Smooth muscle cell (in vitro differentiated cells): ENCODE measurements at regions not wholly inside any gene's neighbourhood (a gene's known extent, or its start where the extent isn't known, plus 50 kb on each side); places are given as distances from the start of the nearest gene placed in this dataset.

Experiments used
- DNase-seq: peaks from one replicate; lab custom pipeline; 2025; ENCODE audit not compliant: unreplicated experiment; lab: John Stamatoyannopoulos, UW
- H2AFZ ChIP-seq: fragments of 200-600 bp; sonication (generic); 2 replicates; pipeline ENCODE4 v1.6.0; 2016; ENCODE audit warnings: antibody characterized with exemption, low read depth, mild to moderate bottlenecking
- H3F3A ChIP-seq: fragments of 200-600 bp; sonication (generic); 2 replicates; pipeline ENCODE4 v1.6.0; 2017; ENCODE audit warnings: antibody characterized with exemption, low read depth
- H3K27ac ChIP-seq: fragments of 200-600 bp; sonication (generic); 2 replicates; pipeline ENCODE4 v1.5.1; 2016; ENCODE audit warnings: low read depth, mild to moderate bottlenecking
- H3K27me3 ChIP-seq: fragments of 200-600 bp; sonication (generic); 2 replicates; pipeline ENCODE4 v1.6.1; 2016; ENCODE audit warnings: low read depth, mild to moderate bottlenecking
- H3K36me3 ChIP-seq: fragments of 200-600 bp; sonication (generic); 2 replicates; pipeline ENCODE4 v1.5.1; 2016; ENCODE audit warnings: low read depth
- H3K4me1 ChIP-seq: fragments of 200-600 bp; sonication (generic); 2 replicates; pipeline ENCODE4 v1.5.1; 2016; ENCODE audit warnings: low read depth
- H3K4me2 ChIP-seq: fragments of 200-600 bp; sonication (generic); 2 replicates; pipeline ENCODE4 v1.6.0; 2016; ENCODE audit warnings: mild to moderate bottlenecking
- H3K4me3 ChIP-seq: fragments of 200-600 bp; sonication (generic); 2 replicates; pipeline ENCODE4 v1.5.1; 2016; ENCODE audit warnings: mild to moderate bottlenecking
- H3K79me2 ChIP-seq: fragments of 200-600 bp; sonication (generic); 2 replicates; pipeline ENCODE4 v1.6.0; 2016; ENCODE audit warnings: low read depth, mild to moderate bottlenecking
- H3K9ac ChIP-seq: fragments of 200-600 bp; sonication (generic); 2 replicates; pipeline ENCODE4 v1.6.0; 2016; ENCODE audit warnings: low read depth
- H3K9me3 ChIP-seq: fragments of 200-600 bp; sonication (generic); replicated peaks from 2 replicates; pipeline ENCODE4 v1.5.1; 2016; ENCODE audit warnings: low read depth
- H4K20me1 ChIP-seq: fragments of 200-600 bp; sonication (generic); 2 replicates; pipeline ENCODE4 v1.6.0; 2016; ENCODE audit warnings: low read depth
- WGBS: methylation state at CpG from one replicate; pipeline ENCODE4 v1.1.7; 2016; ENCODE audit warnings: low lambda C conversion rate; 5-methylcytosine and 5-hydroxymethylcytosine counted together
- TF ChIP-seq, protein P1 (sequence below): fragments of 200-600 bp; sonication (generic); IDR thresholded peaks from 2 replicates; pipeline ENCODE4 v1.5.1; 2017; ENCODE audit warnings: borderline replicate concordance, mild to moderate bottlenecking, antibody characterized with exemption; ENCODE audit not compliant: insufficient read depth, poor library complexity, severe bottlenecking

DNA sequence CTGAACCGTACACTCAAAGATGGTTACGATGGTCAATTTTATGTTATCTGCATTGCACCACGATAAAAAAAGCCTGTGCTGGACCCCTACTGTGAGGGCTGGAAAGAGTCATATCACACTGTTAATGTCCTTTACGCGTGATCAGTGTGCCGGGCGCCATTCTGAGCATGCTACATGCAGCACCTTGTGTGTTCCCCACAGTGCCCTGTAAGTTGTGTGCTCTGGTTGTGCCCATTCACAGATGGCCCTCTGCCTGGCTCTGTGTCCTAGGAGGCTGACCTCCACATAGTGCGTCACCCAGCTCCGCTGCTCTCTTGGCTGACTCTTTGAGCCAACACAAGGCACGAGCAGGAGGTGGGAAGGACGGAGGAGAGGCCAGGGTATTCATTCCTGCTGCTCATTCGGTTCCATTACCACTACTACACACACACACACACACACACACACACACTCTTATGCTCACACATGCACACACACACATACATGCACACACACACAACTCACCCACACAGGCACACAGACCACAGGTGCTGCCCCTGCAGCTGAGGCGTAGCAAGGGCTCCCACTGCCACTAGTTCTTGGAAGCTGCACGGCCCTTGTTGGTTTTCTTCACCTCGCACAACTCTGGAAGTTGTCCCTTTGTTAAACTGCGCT, 129.6 kb upstream of the IQSEC1 start:
- no peak overlapping the region for H2AFZ ChIP-seq
- no peaks in the 10 kb centered on the region for H3K27me3 ChIP-seq
- TF ChIP-seq, protein P1, sequence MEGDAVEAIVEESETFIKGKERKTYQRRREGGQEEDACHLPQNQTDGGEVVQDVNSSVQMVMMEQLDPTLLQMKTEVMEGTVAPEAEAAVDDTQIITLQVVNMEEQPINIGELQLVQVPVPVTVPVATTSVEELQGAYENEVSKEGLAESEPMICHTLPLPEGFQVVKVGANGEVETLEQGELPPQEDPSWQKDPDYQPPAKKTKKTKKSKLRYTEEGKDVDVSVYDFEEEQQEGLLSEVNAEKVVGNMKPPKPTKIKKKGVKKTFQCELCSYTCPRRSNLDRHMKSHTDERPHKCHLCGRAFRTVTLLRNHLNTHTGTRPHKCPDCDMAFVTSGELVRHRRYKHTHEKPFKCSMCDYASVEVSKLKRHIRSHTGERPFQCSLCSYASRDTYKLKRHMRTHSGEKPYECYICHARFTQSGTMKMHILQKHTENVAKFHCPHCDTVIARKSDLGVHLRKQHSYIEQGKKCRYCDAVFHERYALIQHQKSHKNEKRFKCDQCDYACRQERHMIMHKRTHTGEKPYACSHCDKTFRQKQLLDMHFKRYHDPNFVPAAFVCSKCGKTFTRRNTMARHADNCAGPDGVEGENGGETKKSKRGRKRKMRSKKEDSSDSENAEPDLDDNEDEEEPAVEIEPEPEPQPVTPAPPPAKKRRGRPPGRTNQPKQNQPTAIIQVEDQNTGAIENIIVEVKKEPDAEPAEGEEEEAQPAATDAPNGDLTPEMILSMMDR: no peak

DNA sequence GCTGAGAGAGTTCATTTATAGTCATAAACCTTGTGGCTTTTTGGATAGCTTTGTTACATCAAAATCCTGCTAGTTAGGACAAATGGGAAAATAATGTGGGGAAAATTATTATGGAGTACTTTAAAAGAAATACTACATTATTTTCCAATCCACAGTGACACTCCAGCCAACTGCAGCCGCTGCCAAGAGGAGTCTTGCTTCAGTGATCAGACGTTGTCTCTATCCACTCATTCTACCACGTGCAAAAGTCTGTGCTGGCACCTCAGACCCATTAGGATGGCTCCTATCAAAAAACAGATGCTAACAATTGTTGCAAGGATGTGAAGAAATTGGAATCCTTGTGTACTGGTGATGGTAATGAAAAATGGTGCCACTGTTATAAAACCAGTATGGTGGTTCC, 128.6 kb upstream of the IQSEC1 start:
- H3K9ac ChIP-seq: no peak overlapping the region
- no peaks in the 10 kb centered on the region for H4K20me1 ChIP-seq
- no peaks in the 10 kb centered on the region for H3K36me3 ChIP-seq
- no peaks in the 10 kb centered on the region for H3K9me3 ChIP-seq
- WGBS: 93% methylated on average over 3 of the region's 3 CpGs
- no peaks in the 10 kb centered on the region for H3F3A ChIP-seq
- H3K4me2 ChIP-seq: no peak overlapping the region
- no peaks in the 10 kb centered on the region for H3K4me1 ChIP-seq
- no peak for DNase-seq
- H3K4me3 ChIP-seq: no peak overlapping the region
- H3K79me2 ChIP-seq: no peaks in the 10 kb centered on the region
- TF ChIP-seq, protein P1: no peak
- H2AFZ ChIP-seq: no peak overlapping the region
- no peaks in the 10 kb centered on the region for H3K27me3 ChIP-seq
- H3K27ac ChIP-seq: no peak overlapping the region

More for the DNA sequence above, 129.6 kb upstream of the IQSEC1 start:
- H3K27ac ChIP-seq: no peak overlapping the region
- no peaks in the 10 kb centered on the region for H3K9me3 ChIP-seq
- no peaks in the 10 kb centered on the region for H3F3A ChIP-seq
- no peaks in the 10 kb centered on the region for H3K4me1 ChIP-seq
- no peaks in the 10 kb centered on the region for H3K36me3 ChIP-seq
- no peaks in the 10 kb centered on the region for H4K20me1 ChIP-seq
- WGBS: 95% methylated on average over 16 of the region's 16 CpGs
- DNase-seq: no peak
- no peak overlapping the region for H3K4me3 ChIP-seq
- H3K4me2 ChIP-seq: no peak overlapping the region
- H3K9ac ChIP-seq: no peak overlapping the region
- no peaks in the 10 kb centered on the region for H3K79me2 ChIP-seq

DNA sequence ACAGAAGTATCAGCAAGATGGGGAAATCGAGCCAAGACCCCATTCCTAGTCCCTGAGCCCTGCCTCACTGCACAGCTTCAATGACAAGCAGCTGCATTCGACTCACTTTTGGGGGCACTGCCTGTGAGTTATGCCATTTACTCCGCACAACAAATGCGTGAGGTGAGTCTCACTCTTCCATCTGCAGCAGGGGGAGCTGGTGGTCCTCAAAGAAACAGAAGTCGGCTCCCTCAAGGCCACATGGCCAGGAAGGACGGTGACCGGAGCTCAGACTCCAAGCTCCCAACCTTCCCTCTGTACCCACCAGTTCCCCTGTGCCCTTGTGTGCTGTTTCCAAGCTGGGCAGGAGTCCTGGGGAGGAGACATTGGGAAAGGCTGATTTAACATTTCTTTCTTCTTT, 127.7 kb upstream of the IQSEC1 start:
- Histone ChIP-seq H3K9ac (no peak overlapping the region), H3K27ac (no peak overlapping the region), H3K4me3 (no peak overlapping the region), H3K4me1 (no peaks in the 10 kb centered on the region), H4K20me1 (no peaks in the 10 kb centered on the region), H3K79me2 (no peaks in the 10 kb centered on the region), H3K9me3 (no peaks in the 10 kb centered on the region), H3F3A (no peaks in the 10 kb centered on the region), H3K27me3 (no peaks in the 10 kb centered on the region), H2AFZ (no peak overlapping the region), H3K36me3 (no peaks in the 10 kb centered on the region), H3K4me2 (no peak overlapping the region)
- WGBS: 68% methylated on average over 7 of the region's 7 CpGs
- TF ChIP-seq, protein P1: peak; percentile 15
- DNase-seq: no peak

GRCh38 chr3:13200465-13200864, 127.2 kb upstream of the IQSEC1 start:
- no peak overlapping the region for H3K9ac ChIP-seq
- WGBS: 91% methylated on average over 8 of the region's 8 CpGs

More at GRCh38 chr3:13200465-13200864, 127.2 kb upstream of the IQSEC1 start:
- Histone ChIP-seq H3K4me2 (no peak overlapping the region), H3K27me3 (no peaks in the 10 kb centered on the region), H3K79me2 (no peaks in the 10 kb centered on the region), H3K4me1 (no peaks in the 10 kb centered on the region), H3K9me3 (no peaks in the 10 kb centered on the region), H3K27ac (no peak overlapping the region), H3F3A (no peaks in the 10 kb centered on the region), H3K4me3 (no peak overlapping the region), H2AFZ (no peak overlapping the region), H4K20me1 (no peaks in the 10 kb centered on the region), H3K36me3 (no peaks in the 10 kb centered on the region)
- DNase-seq: no peak
- TF ChIP-seq, protein P1: no peak
